Adrenal gland (tissue), 5 donors: ENCODE measurements at regions not wholly inside any gene's neighbourhood (a gene's known extent, or its start where the extent isn't known, plus 50 kb on each side); places are given as distances from the start of the nearest gene placed in this dataset.
"Not testable (repeated sequence)": the region's sequence is repeated elsewhere in the genome, so short reads cannot be mapped to it uniquely, and the experiment has no call there.

ENCODE experiments used
- CTCF ChIP-seq, 6 experiments: fragments of 450-650 bp in 4 of 6; fragments of 200-600 bp in 2 of 6; sonication (generic) in 1 of 6; IDR thresholded peaks; 1 replicate in 5 of 6; 2 replicates in 1 of 6; pipeline versions ENCODE4 v1.5.1 to v1.8.0; 2016 to 2021; ENCODE audit warnings: antibody characterized with exemption in 6 of 6, mild to moderate bottlenecking in 2 of 6, moderate library complexity in 1 of 6
- POLR2A ChIP-seq, 2 donors: fragments of 450-650 bp; IDR thresholded peaks; one replicate each; pipeline ENCODE4 v1.6.1; 2017; ENCODE audit warnings: antibody characterized with exemption in 2 of 2, mild to moderate bottlenecking in 2 of 2, moderate library complexity in 1 of 2
- donor health status: DM: no; HTN: no; CAD: no.

- not testable (repeated sequence) for TF ChIP-seq CTCF, POLR2A (IDR thresholded peaks at IDR 0.05)
Observed at GRCh38 chr20:29044239-29044638, 2213.2 kb upstream of the DEFB115 start.
